ENCODE measurements at regions not wholly inside any gene's neighbourhood (a gene's known extent, or its start where the extent isn't known, plus 50 kb on each side); places are given as distances from the start of the nearest gene placed in this dataset.

GRCh38 chr6:109290143-109290931 lies 91.9 kb downstream of the CD164 start:
- no peaks in the 10 kb centered on the region for H3K27me3 ChIP-seq (ENCODE audit: insufficient read depth, poor library complexity, severe bottlenecking)
- H3K4me3 ChIP-seq (replicated peaks; ENCODE audit: insufficient read depth, low read length): no peak overlapping the region
- DNase-seq (ENCODE audit: low read depth in 1 of 2, low spot score in 1 of 2): no peak
- no peak overlapping the region for H3K27ac ChIP-seq (replicated peaks)
- TF ChIP-seq CTCF (IDR thresholded peaks at IDR 0.05; ENCODE audit: insufficient read depth, low read length) (no peak), POLR2AphosphoS5 (IDR thresholded peaks at IDR 0.05; ENCODE audit: low read depth) (no peak)

- H3K27ac ChIP-seq (replicated peaks): no peak overlapping the region
- DNase-seq (ENCODE audit: low read depth in 1 of 2, low spot score in 1 of 2): no peak
- H3K27me3 ChIP-seq (ENCODE audit: insufficient read depth, poor library complexity, severe bottlenecking): no peaks in the 10 kb centered on the region
- TF ChIP-seq SPI1 (IDR thresholded peaks at IDR 0.05; ENCODE audit: borderline replicate concordance, low read depth): no peak
- H3K4me3 ChIP-seq (replicated peaks; ENCODE audit: insufficient read depth, low read length): no peak overlapping the region
Measured at GRCh38 chr6:109285366-109285765, 96.9 kb downstream of the CD164 start.

DNA sequence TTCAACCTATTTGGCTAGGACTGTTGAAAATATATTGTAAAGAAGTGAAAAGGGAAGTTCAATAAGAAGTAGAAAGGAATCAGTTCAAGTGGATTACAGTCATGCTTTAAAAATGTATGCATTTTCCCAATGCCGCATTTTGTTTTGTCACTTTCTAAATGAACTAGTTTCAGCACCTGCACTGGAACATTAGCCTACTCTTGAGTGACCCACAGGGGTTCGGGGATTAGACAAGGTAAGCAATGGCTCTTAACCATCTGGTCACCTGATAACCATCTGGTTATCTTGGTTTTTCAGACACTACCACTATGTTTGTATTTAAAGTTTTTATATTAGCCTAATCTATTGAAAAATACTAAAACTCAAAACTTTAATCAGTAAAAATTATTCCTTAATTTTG lies 97.6 kb downstream of the CD164 start:
- Histone ChIP-seq H3K27ac (replicated peaks) (no peak overlapping the region), H3K4me3 (replicated peaks; ENCODE audit: insufficient read depth, low read length) (no peak overlapping the region), H3K27me3 (ENCODE audit: insufficient read depth, poor library complexity, severe bottlenecking) (no peaks in the 10 kb centered on the region)
- no peak for DNase-seq (ENCODE audit: low read depth in 1 of 2, low spot score in 1 of 2)
- TF ChIP-seq REST (IDR thresholded peaks at IDR 0.05; ENCODE audit: insufficient replicate concordance, low read depth) (no peak), SPI1 (IDR thresholded peaks at IDR 0.05; ENCODE audit: borderline replicate concordance, low read depth) (no peak), GABPA (IDR thresholded peaks at IDR 0.05; ENCODE audit: low read depth) (no peak), POLR2AphosphoS5 (IDR thresholded peaks at IDR 0.05; ENCODE audit: low read depth) (no peak), CTCF (IDR thresholded peaks at IDR 0.05; ENCODE audit: insufficient read depth, low read length) (no peak)

GRCh38 chr6:109282756-109283155 lies 99.5 kb downstream of the CD164 start:
- DNase-seq (ENCODE audit: low read depth in 1 of 2, low spot score in 1 of 2): no peak
- no peaks in the 10 kb centered on the region for H3K27me3 ChIP-seq (ENCODE audit: insufficient read depth, poor library complexity, severe bottlenecking)
- no peak overlapping the region for H3K4me3 ChIP-seq (replicated peaks; ENCODE audit: insufficient read depth, low read length)
- peak; percentile 93 for TF ChIP-seq SPI1 (IDR thresholded peaks at IDR 0.05; ENCODE audit: borderline replicate concordance, low read depth)
- no peak for TF ChIP-seq POLR2AphosphoS5 (IDR thresholded peaks at IDR 0.05; ENCODE audit: low read depth)
- no peak for TF ChIP-seq REST (IDR thresholded peaks at IDR 0.05; ENCODE audit: insufficient replicate concordance, low read depth)
- TF ChIP-seq CTCF (IDR thresholded peaks at IDR 0.05; ENCODE audit: insufficient read depth, low read length): no peak
- no peak for TF ChIP-seq GABPA (IDR thresholded peaks at IDR 0.05; ENCODE audit: low read depth)
- H3K27ac ChIP-seq (replicated peaks): no peak overlapping the region

All from HL-60 (cell line).